Esophagus (tissue), 2 donors: ENCODE measurements at regions not wholly inside any gene's neighbourhood (a gene's known extent, or its start where the extent isn't known, plus 50 kb on each side); places are given as distances from the start of the nearest gene placed in this dataset.

Experiments
- H3K27ac ChIP-seq, 2 donors: one replicate each; pipeline ENCODE4 v1.5.1; 2013; ENCODE audit warnings: low read depth in 2 of 2, mild to moderate bottlenecking in 2 of 2, inconsistent platforms in 1 of 2, low read length in 1 of 2, moderate library complexity in 1 of 2
- H3K27me3 ChIP-seq, 2 donors: one replicate each; pipeline ENCODE4 v1.6.1; 2013; ENCODE audit warnings: low read length in 2 of 2, control low read depth in 1 of 2, mild to moderate bottlenecking in 1 of 2; ENCODE audit not compliant: insufficient read depth in 2 of 2, control insufficient read depth in 1 of 2
- H3K36me3 ChIP-seq, 2 donors: one replicate each; pipeline ENCODE4 v1.6.1; 2013; ENCODE audit warnings: low read length in 1 of 2; ENCODE audit not compliant: control insufficient read depth in 2 of 2, insufficient read depth in 2 of 2
- H3K4me1 ChIP-seq, 2 donors: one replicate each; pipeline ENCODE4 v1.6.1; 2013; ENCODE audit warnings: low read length in 1 of 2; ENCODE audit not compliant: control insufficient read depth in 2 of 2, insufficient read depth in 2 of 2
- H3K4me3 ChIP-seq, 2 donors: one replicate each; pipeline ENCODE4 v1.5.1; 2013; ENCODE audit warnings: low read length in 2 of 2, mild to moderate bottlenecking in 2 of 2, low read depth in 1 of 2, moderate library complexity in 1 of 2
- H3K9me3 ChIP-seq, 2 donors: one replicate each; pipeline ENCODE4 v1.6.1; 2013; ENCODE audit warnings: mild to moderate bottlenecking in 2 of 2, low read depth in 1 of 2, low read length in 1 of 2, moderate library complexity in 1 of 2; ENCODE audit not compliant: control insufficient read depth in 2 of 2, insufficient read depth in 1 of 2
- WGBS, 2 donors: extraction: QIAGEN DNeasy Blood & Tissue Kit; methylation state at CpG; one replicate each; pipeline ENCODE4 v1.1.7; 2013; 5-methylcytosine and 5-hydroxymethylcytosine counted together
- donor health status: healthy with polysubstance abuse.
- donor health status: Bipolar disorder and iron deficiency.

DNA sequence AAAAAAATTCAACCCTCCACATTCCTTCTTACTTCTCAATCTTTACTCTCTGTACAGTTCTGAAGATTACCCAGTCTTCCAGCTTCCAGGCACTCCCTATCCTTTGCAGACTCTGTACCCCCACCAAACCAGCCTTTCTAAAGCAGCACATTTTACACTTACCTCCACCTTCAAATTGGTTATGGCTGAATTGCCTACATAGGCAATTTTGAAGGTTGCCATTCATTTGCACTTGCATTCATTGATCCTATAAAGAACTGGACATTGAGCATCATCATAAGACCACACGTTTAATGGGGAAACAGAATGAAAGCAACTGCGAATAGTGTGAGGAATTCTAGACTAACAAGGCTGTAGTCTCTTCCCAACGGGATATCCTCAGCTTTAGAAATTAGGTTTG, 233.4 kb downstream of the TRIB2 start:
- Histone ChIP-seq H3K9me3 (no peaks in the 10 kb centered on the region), H3K4me1 (no peaks in the 10 kb centered on the region), H3K27ac (no peak overlapping the region), H3K27me3 (no peaks in the 10 kb centered on the region), H3K36me3 (no peaks in the 10 kb centered on the region), H3K4me3 (no peak overlapping the region)
- 92 to 95% methylated on average over 3 of the region's 3 CpGs for WGBS, 2 donors

DNA sequence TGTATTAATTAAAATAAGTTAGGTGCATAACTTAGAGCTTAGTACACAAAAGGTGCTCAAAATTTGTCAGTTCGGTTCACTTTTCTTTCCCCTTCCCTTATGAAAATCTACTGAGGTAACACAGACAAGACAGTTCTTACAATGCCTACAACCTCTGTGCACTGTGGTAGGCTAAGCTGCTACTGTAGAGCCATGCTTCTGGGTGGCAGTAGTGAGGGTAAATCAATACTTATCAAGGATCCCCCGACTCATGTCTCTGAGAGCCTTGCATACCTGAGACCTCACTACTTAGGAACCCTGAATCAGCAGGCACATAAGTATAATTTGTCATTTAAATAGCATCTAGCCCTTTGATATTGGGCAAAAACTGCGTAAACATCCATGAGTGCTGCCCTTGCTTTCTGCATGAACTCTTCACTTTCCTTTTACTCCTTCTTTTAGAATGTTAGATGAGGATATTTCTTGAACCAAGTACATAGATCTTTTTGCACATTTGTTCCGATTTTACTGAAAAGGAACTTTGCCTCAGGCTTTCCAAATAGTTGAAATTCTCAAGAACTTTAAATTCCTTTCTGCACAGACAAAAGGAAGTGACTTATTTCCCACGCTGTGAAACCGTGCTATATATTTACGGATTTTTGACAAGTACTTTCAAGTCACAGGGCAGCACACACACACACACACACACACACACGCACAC, 234.4 kb downstream of the TRIB2 start:
- Histone ChIP-seq H3K4me1 (no peaks in the 10 kb centered on the region), H3K27me3 (no peaks in the 10 kb centered on the region), H3K4me3 (no peak overlapping the region), H3K27ac (no peak overlapping the region), H3K36me3 (no peaks in the 10 kb centered on the region), H3K9me3 (no peaks in the 10 kb centered on the region)
- WGBS, 2 donors, result 49 to 53% methylated on average over 8 of the region's 8 CpGs

GRCh38 chr2:12951657-12951973, 234.9 kb downstream of the TRIB2 start:
- H3K27me3 ChIP-seq, result no peaks in the 10 kb centered on the region
- no peak overlapping the region for H3K27ac ChIP-seq
- H3K9me3 ChIP-seq, result no peaks in the 10 kb centered on the region
- H3K4me1 ChIP-seq, result no peaks in the 10 kb centered on the region
- no peaks in the 10 kb centered on the region for H3K36me3 ChIP-seq
- WGBS, 2 donors, result 63 to 72% methylated on average over 2 of the region's 2 CpGs
- no peak overlapping the region for H3K4me3 ChIP-seq

DNA sequence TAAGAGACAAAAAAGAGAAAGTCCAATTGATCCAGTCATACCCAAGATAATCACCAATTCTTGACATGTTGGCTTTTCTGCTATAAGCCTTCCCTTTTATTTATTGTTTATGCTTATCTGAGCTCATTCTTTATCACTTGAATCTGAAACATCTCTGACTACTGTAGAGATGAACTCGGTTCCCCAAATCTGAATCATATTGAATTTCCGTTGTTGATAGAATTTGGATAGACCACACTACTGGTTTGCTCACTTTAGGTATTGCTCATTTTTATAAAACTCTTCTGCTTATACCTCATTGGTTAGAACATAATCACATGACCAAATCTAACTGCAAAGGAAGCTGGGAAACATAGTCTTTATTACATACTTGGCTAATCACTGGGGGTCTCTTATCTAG, 236.9 kb downstream of the TRIB2 start:
- 90 to 92% methylated on average over 2 of the region's 2 CpGs for WGBS, 2 donors
- Histone ChIP-seq H3K27me3 (no peaks in the 10 kb centered on the region), H3K27ac (no peak overlapping the region), H3K4me1 (no peaks in the 10 kb centered on the region), H3K36me3 (no peaks in the 10 kb centered on the region), H3K4me3 (no peak overlapping the region), H3K9me3 (no peaks in the 10 kb centered on the region)

GRCh38 chr2:12955864-12956263, 239.1 kb downstream of the TRIB2 start:
- Histone ChIP-seq H3K36me3 (no peaks in the 10 kb centered on the region), H3K27ac (no peak overlapping the region), H3K27me3 (no peaks in the 10 kb centered on the region), H3K9me3 (no peaks in the 10 kb centered on the region), H3K4me1 (no peaks in the 10 kb centered on the region), H3K4me3 (no peak overlapping the region)
- WGBS, 2 donors, result 58 to 59% methylated on average over 3 of the region's 3 CpGs

DNA sequence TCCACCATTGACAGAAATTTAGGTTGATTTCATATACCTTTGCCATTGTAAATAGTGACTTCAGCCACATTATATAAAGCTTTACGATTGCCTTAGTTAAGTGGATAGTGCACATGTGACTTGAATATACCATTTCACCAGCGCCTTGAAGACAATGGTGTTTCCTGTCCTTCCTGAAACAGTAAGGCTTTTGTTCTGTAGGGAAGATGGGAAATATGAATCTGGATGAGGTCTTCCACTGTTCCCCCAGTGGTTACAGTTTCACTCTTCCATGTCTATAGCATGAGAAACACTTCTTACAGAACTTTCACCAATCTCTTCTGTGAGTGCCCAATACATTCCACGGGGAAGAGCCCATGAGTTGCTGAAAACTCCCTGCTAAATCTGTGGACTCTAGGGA, 240.5 kb downstream of the TRIB2 start:
- WGBS, 2 donors, result 85 to 91% methylated on average over 3 of the region's 3 CpGs
- Histone ChIP-seq H3K27me3 (no peaks in the 10 kb centered on the region), H3K9me3 (no peaks in the 10 kb centered on the region), H3K36me3 (no peaks in the 10 kb centered on the region), H3K4me1 (no peaks in the 10 kb centered on the region), H3K4me3 (no peak overlapping the region), H3K27ac (no peak overlapping the region)

GRCh38 chr2:12959935-12960334, 243.2 kb downstream of the TRIB2 start:
- H3K27me3 ChIP-seq, result no peaks in the 10 kb centered on the region

GRCh38 chr2:12960671-12961070, 243.9 kb downstream of the TRIB2 start:
- 96 to 100% methylated on average over 1 of the region's 1 CpG for WGBS, 2 donors
- no peaks in the 10 kb centered on the region for H3K4me1 ChIP-seq
- no peaks in the 10 kb centered on the region for H3K27me3 ChIP-seq
- no peaks in the 10 kb centered on the region for H3K36me3 ChIP-seq
- no peak overlapping the region for H3K4me3 ChIP-seq
- no peaks in the 10 kb centered on the region for H3K9me3 ChIP-seq
- no peak overlapping the region for H3K27ac ChIP-seq

More at GRCh38 chr2:12959935-12960334, 243.2 kb downstream of the TRIB2 start:
- H3K4me3 ChIP-seq, result no peak overlapping the region
- no peaks in the 10 kb centered on the region for H3K4me1 ChIP-seq
- 70 to 73% methylated on average over 2 of the region's 2 CpGs for WGBS, 2 donors
- no peaks in the 10 kb centered on the region for H3K9me3 ChIP-seq
- H3K27ac ChIP-seq, result no peak overlapping the region
- no peaks in the 10 kb centered on the region for H3K36me3 ChIP-seq

DNA sequence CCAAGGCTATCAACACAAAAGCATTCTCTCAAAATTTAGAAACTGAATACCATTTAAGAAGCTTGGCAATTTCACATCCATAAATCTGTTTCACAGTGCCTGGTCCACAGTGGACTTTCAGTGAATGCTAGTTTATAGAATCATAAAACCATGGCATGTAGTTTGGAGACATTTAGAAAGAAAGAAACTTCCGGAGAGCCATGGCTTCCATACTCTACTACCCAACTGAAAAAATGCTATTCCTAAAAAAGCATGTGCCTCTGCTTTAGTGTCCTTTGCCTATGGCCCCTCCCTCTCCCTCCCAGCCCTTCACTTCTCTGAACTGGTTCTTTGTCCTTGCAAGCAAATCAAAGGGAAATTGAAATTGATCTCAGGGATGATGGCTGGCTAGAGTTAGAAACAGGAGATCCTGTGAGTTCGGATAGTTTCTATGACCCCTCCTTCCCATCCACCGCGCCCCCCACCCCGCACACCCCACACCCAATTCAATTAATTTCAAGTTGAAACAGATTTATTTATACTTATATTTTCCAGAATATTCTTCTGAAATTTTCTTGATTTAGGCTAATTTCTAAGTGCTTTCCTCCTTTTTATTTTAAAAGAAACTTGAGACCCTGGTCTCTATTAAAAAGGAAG, 248.3 kb downstream of the TRIB2 start:
- no peaks in the 10 kb centered on the region for H3K4me1 ChIP-seq
- WGBS, 2 donors, result 76 to 90% methylated on average over 5 of the region's 5 CpGs
- H3K4me3 ChIP-seq, result no peak overlapping the region
- H3K27me3 ChIP-seq, result no peaks in the 10 kb centered on the region
- no peak overlapping the region for H3K27ac ChIP-seq
- H3K36me3 ChIP-seq, result no peaks in the 10 kb centered on the region
- H3K9me3 ChIP-seq, result no peaks in the 10 kb centered on the region

- Histone ChIP-seq H3K9me3 (no peaks in the 10 kb centered on the region), H3K4me3 (no peak overlapping the region), H3K27ac (no peak overlapping the region), H3K4me1 (no peaks in the 10 kb centered on the region), H3K36me3 (no peaks in the 10 kb centered on the region), H3K27me3 (no peaks in the 10 kb centered on the region)
Measured at GRCh38 chr2:12965540-12966269, 249.0 kb downstream of the TRIB2 start.
